Tibial nerve (tissue), 4 donors: ENCODE measurements at regions not wholly inside any gene's neighbourhood (a gene's known extent, or its start where the extent isn't known, plus 50 kb on each side); places are given as distances from the start of the nearest gene placed in this dataset.

Experiments
- DNase-seq, 2 donors: peaks; one replicate each; pipeline ENCODE4 v3.0.0-alpha.2; 2019; ENCODE audit warnings: low spot score in 2 of 2
- H3K27ac ChIP-seq, 4 donors: fragments of 200-600 bp; sonication (generic) in 3 of 4; one replicate each; pipeline ENCODE4 v1.5.1; 2017 to 2019; ENCODE audit warnings: mild to moderate bottlenecking in 1 of 4
- H3K27me3 ChIP-seq, 2 donors: fragments of 200-600 bp; sonication (generic) in 1 of 2; one replicate each; pipeline versions ENCODE4 v1.5.1 to v1.6.0; 2017 to 2019
- H3K36me3 ChIP-seq, 3 donors: fragments of 200-600 bp; sonication (generic); one replicate each; pipeline ENCODE4 v1.5.1; 2018 to 2019
- H3K4me1 ChIP-seq, 4 donors: fragments of 200-600 bp; sonication (generic) in 3 of 4; one replicate each; pipeline ENCODE4 v1.5.1; 2017 to 2019
- H3K4me3 ChIP-seq, 4 donors: fragments of 200-600 bp; sonication (generic) in 3 of 4; one replicate each; pipeline ENCODE4 v1.5.1; 2017 to 2019; ENCODE audit warnings: mild to moderate bottlenecking in 1 of 4, moderate library complexity in 1 of 4
- H3K9me3 ChIP-seq, 4 donors: fragments of 200-600 bp; sonication (generic) in 3 of 4; one replicate each; pipeline ENCODE4 v1.5.1; 2017 to 2019
- CTCF ChIP-seq, 5 experiments: fragments of 200-600 bp in 3 of 5; fragments of 450-650 bp in 2 of 5; sonication (generic) in 3 of 5; IDR thresholded peaks; one replicate each; pipeline ENCODE4 v1.5.1; 2016 to 2019; ENCODE audit warnings: antibody characterized with exemption in 5 of 5, mild to moderate bottlenecking in 3 of 5, moderate library complexity in 2 of 5
- EP300 ChIP-seq, 2 donors: sonication (generic); formaldehyde crosslinking; IDR thresholded peaks; one replicate each; pipeline ENCODE4 v1.6.1; 2017; ENCODE audit warnings: antibody characterized with exemption in 2 of 2, mild to moderate bottlenecking in 1 of 2
- POLR2A ChIP-seq, 2 donors: fragments of 450-650 bp; IDR thresholded peaks; one replicate each; pipeline ENCODE4 v1.6.1; 2017; ENCODE audit warnings: antibody characterized with exemption in 2 of 2, mild to moderate bottlenecking in 2 of 2, moderate library complexity in 2 of 2
- WGBS, 2 donors: methylation state at CpG; one replicate each; pipeline ENCODE4 v1.1.5; 2018; 5-methylcytosine and 5-hydroxymethylcytosine counted together

GRCh38 chr12:126359216-126359615, 1294.0 kb downstream of the AACS start:
- DNase-seq = no peak
- no peak for TF ChIP-seq POLR2A (IDR thresholded peaks at IDR 0.05)
- no peak for TF ChIP-seq EP300 (IDR thresholded peaks at IDR 0.05)
- TF ChIP-seq CTCF (IDR thresholded peaks at IDR 0.05) = no peak
- 69 to 74% methylated on average over 3 of the region's 3 CpGs for WGBS, 2 donors
- no peak overlapping the region for H3K4me3 ChIP-seq
- H3K36me3 ChIP-seq = no peaks in the 10 kb centered on the region
- H3K27ac ChIP-seq = no peak overlapping the region
- H3K4me1 ChIP-seq = no peaks in the 10 kb centered on the region
- peaks cover 0 to 4% (median 0%) of the 10 kb centered on the region in 4 donors for H3K9me3 ChIP-seq
- no peaks in the 10 kb centered on the region for H3K27me3 ChIP-seq

GRCh38 chr12:126361804-126362203, 1296.6 kb downstream of the AACS start:
- Histone ChIP-seq H3K36me3 (no peaks in the 10 kb centered on the region), H3K4me1 (no peaks in the 10 kb centered on the region), H3K27me3 (no peaks in the 10 kb centered on the region), H3K9me3 (no peaks in the 10 kb centered on the region), H3K4me3 (no peak overlapping the region), H3K27ac (no peak overlapping the region)
- 77 to 87% methylated on average over 3 of the region's 3 CpGs for WGBS, 2 donors
- TF ChIP-seq POLR2A (IDR thresholded peaks at IDR 0.05) (no peak), CTCF (IDR thresholded peaks at IDR 0.05) (no peak), EP300 (IDR thresholded peaks at IDR 0.05) (no peak)
- DNase-seq = no peak

GRCh38 chr12:126362493-126362892, 1297.3 kb downstream of the AACS start:
- Histone ChIP-seq H3K4me1 (no peaks in the 10 kb centered on the region), H3K9me3 (no peaks in the 10 kb centered on the region), H3K27ac (no peak overlapping the region), H3K36me3 (no peaks in the 10 kb centered on the region), H3K27me3 (no peaks in the 10 kb centered on the region), H3K4me3 (no peak overlapping the region)
- WGBS, 2 donors = 73 to 77% methylated on average over 5 of the region's 5 CpGs
- TF ChIP-seq POLR2A (IDR thresholded peaks at IDR 0.05) (no peak), CTCF (IDR thresholded peaks at IDR 0.05) (no peak), EP300 (IDR thresholded peaks at IDR 0.05) (no peak)
- DNase-seq = no peak

GRCh38 chr12:126362964-126363363, 1297.7 kb downstream of the AACS start:
- WGBS, 2 donors = 75 to 77% methylated on average over 9 of the region's 9 CpGs
- Histone ChIP-seq H3K36me3 (no peaks in the 10 kb centered on the region), H3K27ac (no peak overlapping the region), H3K4me1 (no peaks in the 10 kb centered on the region), H3K9me3 (no peaks in the 10 kb centered on the region), H3K4me3 (no peak overlapping the region), H3K27me3 (no peaks in the 10 kb centered on the region)
- TF ChIP-seq CTCF (IDR thresholded peaks at IDR 0.05) = no peak
- TF ChIP-seq POLR2A (IDR thresholded peaks at IDR 0.05) = no peak
- TF ChIP-seq EP300 (IDR thresholded peaks at IDR 0.05) = no peak
- DNase-seq = no peak

GRCh38 chr12:126369487-126370463, 1304.5 kb downstream of the AACS start:
- Histone ChIP-seq H3K9me3 (no peaks in the 10 kb centered on the region), H3K27ac (no peak overlapping the region)
- 42 to 55% methylated on average over 3 of the region's 3 CpGs for WGBS, 2 donors

More at GRCh38 chr12:126369487-126370463, 1304.5 kb downstream of the AACS start:
- DNase-seq = no peak
- Histone ChIP-seq H3K36me3 (no peaks in the 10 kb centered on the region), H3K4me3 (no peak overlapping the region), H3K4me1 (no peaks in the 10 kb centered on the region), H3K27me3 (no peaks in the 10 kb centered on the region)
- TF ChIP-seq POLR2A (IDR thresholded peaks at IDR 0.05) (no peak), CTCF (IDR thresholded peaks at IDR 0.05) (peak in 1 of 5 experiments; percentile 5)
